Heart left ventricle (tissue), 16 donors: ENCODE measurements at regions not wholly inside any gene's neighbourhood (a gene's known extent, or its start where the extent isn't known, plus 50 kb on each side); places are given as distances from the start of the nearest gene placed in this dataset.

ENCODE experiments used
- ATAC-seq, 4 donors: fragments of 200-7000 bp; cut with Tn5 transposase; one replicate each; pipeline ENCODE4 v1.9.1; 2020 to 2022; ENCODE audit warnings: moderate library complexity in 4 of 4, mild to moderate bottlenecking in 3 of 4, moderate number of reproducible peaks in 1 of 4
- DNase-seq, 5 donors: peaks; one replicate each; pipeline ENCODE4 v3.0.0-alpha.2; 2020
- H3K27ac ChIP-seq, 12 donors: fragments of 200-600 bp; sonication (generic) in 4 of 12; one replicate each; pipeline versions ENCODE4 v1.5.0 to v1.8.0; 2016 to 2022; ENCODE audit warnings: mild to moderate bottlenecking in 2 of 12
- H3K27me3 ChIP-seq, 9 donors: fragments of 200-600 bp; sonication (generic) in 2 of 9; one replicate each; pipeline versions ENCODE4 v1.5.1 to v1.8.0; 2016 to 2022; ENCODE audit warnings: mild to moderate bottlenecking in 3 of 9
- H3K36me3 ChIP-seq, 9 donors: fragments of 200-600 bp; sonication (generic) in 2 of 9; one replicate each; pipeline versions ENCODE4 v1.5.0 to v1.8.0; 2018 to 2022; ENCODE audit warnings: mild to moderate bottlenecking in 2 of 9
- H3K4me1 ChIP-seq, 12 donors: fragments of 200-600 bp; sonication (generic) in 4 of 12; one replicate each; pipeline versions ENCODE4 v1.5.0 to v1.8.0; 2016 to 2022; ENCODE audit warnings: mild to moderate bottlenecking in 3 of 12
- H3K4me3 ChIP-seq, 12 donors: fragments of 200-600 bp; sonication (generic) in 4 of 12; one replicate each; pipeline versions ENCODE4 v1.5.0 to v1.8.0; 2017 to 2022; ENCODE audit warnings: mild to moderate bottlenecking in 9 of 12, moderate library complexity in 4 of 12
- H3K9me3 ChIP-seq, 12 donors: fragments of 200-600 bp; sonication (generic) in 4 of 12; one replicate each; pipeline versions ENCODE4 v1.5.0 to v1.8.0; 2016 to 2022; ENCODE audit warnings: mild to moderate bottlenecking in 1 of 12
- POLR2A ChIP-seq, 2 donors: fragments of 450-650 bp; IDR thresholded peaks; one replicate each; pipeline ENCODE4 v1.6.1; 2017; ENCODE audit warnings: antibody characterized with exemption in 2 of 2, mild to moderate bottlenecking in 2 of 2, moderate library complexity in 2 of 2
- WGBS, 4 donors: extraction: QIAGEN DNeasy Blood & Tissue Kit in 2 of 4; methylation state at CpG; one replicate each; pipeline versions ENCODE4 v1.1.5 to v1.1.7; 2013 to 2018; 5-methylcytosine and 5-hydroxymethylcytosine counted together
- intact Hi-C, 10 donors: fragments of 100-400 bp; cut with DNase I; formaldehyde crosslinking; loops; one replicate each; pipeline versions ENCODE4 v1.11.1 to v1.14.2; 2022
- TF ChIP-seq, protein P1 (sequence below), 12 donors: fragments of 200-600 bp; sonication (generic) in 4 of 12; IDR thresholded peaks; one replicate each; pipeline versions ENCODE4 v1.5.0 to v1.8.0; 2018 to 2022; ENCODE audit warnings: antibody characterized with exemption in 12 of 12, mild to moderate bottlenecking in 5 of 12
- donor health status: ischemic (EF 13 %, LVEDD 7.1; RV severe dilation, severe dysfunction).
- donor health status: healthy with polysubstance abuse.
- donor health status: DM: no; HTN: yes; CAD: no.
- donor health status: DM: no; HTN: no; CAD: no.
- donor health status: ischemic (EF 25% LVEDD 6.9; RV normal size, moderate dysfunction).
- donor health status: ischemic (EF 25% LVEDD 5.7; RV mildly dilated, moderate dysfunction).
- donor health status: healthy.
- donor health status: DM: yes; HTN: yes; CAD: no.
- donor health status: ischemic (EF 35%, LVEDD 5.7; RV mildly dilated, moderate dysfunction).
- donor health status: nonischemic (EF 11% LVEDD 7.7; RV severe dilation, severe dysfunction).
- donor health status: DM: yes; HTN: yes; CAD: no.
- donor health status: PGD.
- donor health status: ischemic (EF 29% LVEDD 5.4; RV normal size, mild dysfunction).
- donor health status: nonischemic (EF 23%, LVEDD 6.1; RV moderate dilation, normal function).

- peaks cover 0 to 11% (median 4%) of the 10 kb centered on the region in 12 donors for H3K4me1 ChIP-seq
- no peak for DNase-seq
- no peak for TF ChIP-seq POLR2A (IDR thresholded peaks at IDR 0.05)
- TF ChIP-seq, protein P1, sequence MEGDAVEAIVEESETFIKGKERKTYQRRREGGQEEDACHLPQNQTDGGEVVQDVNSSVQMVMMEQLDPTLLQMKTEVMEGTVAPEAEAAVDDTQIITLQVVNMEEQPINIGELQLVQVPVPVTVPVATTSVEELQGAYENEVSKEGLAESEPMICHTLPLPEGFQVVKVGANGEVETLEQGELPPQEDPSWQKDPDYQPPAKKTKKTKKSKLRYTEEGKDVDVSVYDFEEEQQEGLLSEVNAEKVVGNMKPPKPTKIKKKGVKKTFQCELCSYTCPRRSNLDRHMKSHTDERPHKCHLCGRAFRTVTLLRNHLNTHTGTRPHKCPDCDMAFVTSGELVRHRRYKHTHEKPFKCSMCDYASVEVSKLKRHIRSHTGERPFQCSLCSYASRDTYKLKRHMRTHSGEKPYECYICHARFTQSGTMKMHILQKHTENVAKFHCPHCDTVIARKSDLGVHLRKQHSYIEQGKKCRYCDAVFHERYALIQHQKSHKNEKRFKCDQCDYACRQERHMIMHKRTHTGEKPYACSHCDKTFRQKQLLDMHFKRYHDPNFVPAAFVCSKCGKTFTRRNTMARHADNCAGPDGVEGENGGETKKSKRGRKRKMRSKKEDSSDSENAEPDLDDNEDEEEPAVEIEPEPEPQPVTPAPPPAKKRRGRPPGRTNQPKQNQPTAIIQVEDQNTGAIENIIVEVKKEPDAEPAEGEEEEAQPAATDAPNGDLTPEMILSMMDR (IDR thresholded peaks at IDR 0.05): no peak
- no peak for ATAC-seq
- no peaks in the 10 kb centered on the region for H3K36me3 ChIP-seq
- 52 to 67% (median 55%) methylated on average over 10 to 11 of the region's 11 CpGs for WGBS, 4 donors
- H3K4me3 ChIP-seq: no peak overlapping the region
- no peaks in the 10 kb centered on the region for H3K27me3 ChIP-seq
- intact Hi-C loops: no loop called here
- H3K27ac ChIP-seq: peak overlapping the region in 5 of 12 donors; percentile 1 to 39 (median 22)
- H3K9me3 ChIP-seq: peaks cover 0 to 22% (median 9%) of the 10 kb centered on the region in 12 donors
Observed at GRCh38 chr2:172366596-172367150, 60.7 kb upstream of the ITGA6 start.

- 77 to 86% (median 84%) methylated on average over 1 of the region's 1 CpG for WGBS, 4 donors
- TF ChIP-seq, protein P1 (IDR thresholded peaks at IDR 0.05): no peak
- TF ChIP-seq POLR2A (IDR thresholded peaks at IDR 0.05): no peak
- intact Hi-C loops: no loop called here
- peaks cover 0 to 22% (median 9%) of the 10 kb centered on the region in 12 donors for H3K9me3 ChIP-seq
- H3K27me3 ChIP-seq: no peaks in the 10 kb centered on the region
- H3K4me3 ChIP-seq: no peak overlapping the region
- DNase-seq: no peak
- H3K27ac ChIP-seq: no peak overlapping the region
- H3K36me3 ChIP-seq: no peaks in the 10 kb centered on the region
- H3K4me1 ChIP-seq: peaks cover 0 to 17% (median 3%) of the 10 kb centered on the region in 12 donors
- ATAC-seq: no peak
Observed at GRCh38 chr2:172370821-172371455, 56.4 kb upstream of the ITGA6 start.

DNA sequence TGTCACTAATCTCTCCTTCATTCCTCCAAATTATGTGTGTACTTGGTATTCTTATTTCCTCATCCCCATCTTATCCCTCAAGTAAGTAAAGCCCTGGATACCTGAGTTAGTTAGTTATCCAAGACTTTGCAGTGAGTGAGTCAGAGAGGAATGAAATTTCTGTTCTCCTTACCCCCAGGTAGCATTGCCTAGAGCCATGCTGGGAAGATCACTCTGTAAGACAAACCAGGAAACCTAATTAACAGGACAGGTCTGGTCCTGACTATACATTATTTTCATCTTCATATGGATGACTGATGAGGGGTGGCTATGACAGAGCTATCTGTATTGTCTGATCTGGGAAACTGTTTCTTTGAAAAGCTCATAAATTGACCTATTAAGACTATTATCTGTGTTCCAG is 55.0 kb upstream of the ITGA6 start:
- no peak overlapping the region for H3K4me3 ChIP-seq
- peaks cover 0 to 22% (median 9%) of the 10 kb centered on the region in 12 donors for H3K9me3 ChIP-seq
- intact Hi-C loops: no loop called here
- H3K36me3 ChIP-seq: no peaks in the 10 kb centered on the region
- ATAC-seq: no peak
- DNase-seq: no peak
- TF ChIP-seq POLR2A (IDR thresholded peaks at IDR 0.05): no peak
- TF ChIP-seq, protein P1 (IDR thresholded peaks at IDR 0.05): no peak
- H3K4me1 ChIP-seq: peaks cover 0 to 18% (median 10%) of the 10 kb centered on the region in 12 donors
- no peak overlapping the region for H3K27ac ChIP-seq
- H3K27me3 ChIP-seq: no peaks in the 10 kb centered on the region

GRCh38 chr2:172373076-172373475 is 54.3 kb upstream of the ITGA6 start:
- ATAC-seq (no peak), DNase-seq (no peak)
- Histone ChIP-seq H3K27me3 (no peaks in the 10 kb centered on the region), H3K27ac (no peak overlapping the region), H3K4me1 (peaks cover 0 to 23% (median 13%) of the 10 kb centered on the region in 12 donors), H3K36me3 (no peaks in the 10 kb centered on the region), H3K4me3 (no peak overlapping the region), H3K9me3 (peaks cover 0 to 22% (median 9%) of the 10 kb centered on the region in 12 donors)
- WGBS, 4 donors: 66 to 75% (median 71%) methylated on average over 5 of the region's 5 CpGs
- TF ChIP-seq POLR2A (IDR thresholded peaks at IDR 0.05): no peak
- TF ChIP-seq, protein P1 (IDR thresholded peaks at IDR 0.05): no peak
- intact Hi-C loops: no loop called here
